ENCODE measurements at regions not wholly inside any gene's neighbourhood (a gene's known extent, or its start where the extent isn't known, plus 50 kb on each side); places are given as distances from the start of the nearest gene placed in this dataset.
"Not testable (repeated sequence)": the region's sequence is repeated elsewhere in the genome, so short reads cannot be mapped to it uniquely, and the experiment has no call there.

DNA sequence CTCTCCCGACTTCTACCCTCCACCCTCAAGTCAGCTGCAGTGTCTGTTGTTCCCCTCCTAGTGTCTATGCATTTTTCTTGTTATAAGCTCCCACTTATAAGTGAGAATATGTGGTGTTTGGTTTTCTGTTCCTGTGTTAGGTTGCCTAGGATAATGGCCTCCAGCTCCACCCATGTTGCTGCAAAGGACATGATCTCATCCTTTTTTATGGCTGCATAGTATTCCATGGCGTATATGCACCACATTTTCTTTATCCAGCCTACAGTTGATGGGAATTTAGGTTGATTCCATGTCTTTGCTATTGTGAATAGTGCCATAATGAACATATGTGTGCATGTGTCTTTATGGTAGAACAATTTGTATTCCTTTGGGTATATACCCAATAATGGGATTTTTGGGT lies 80.7 kb downstream of the SPTSSA start:
- DNase-seq: not testable (repeated sequence)

DNA sequence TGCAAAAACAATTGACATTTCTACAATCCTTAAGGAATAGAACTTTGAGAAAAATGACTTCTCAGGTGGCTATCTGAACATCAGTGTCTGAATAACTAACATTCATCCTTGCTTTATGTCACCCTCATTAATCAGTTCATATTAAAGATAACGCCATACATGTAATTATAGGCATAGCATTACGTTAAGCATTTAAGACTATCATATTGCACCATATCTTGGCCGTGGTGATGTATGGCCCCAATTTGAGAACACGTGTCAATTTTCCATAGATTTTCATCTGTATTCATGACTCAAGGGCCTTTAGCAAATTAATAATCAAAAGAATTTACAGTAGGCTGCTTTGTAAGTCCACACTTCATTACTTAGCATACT lies 81.6 kb downstream of the SPTSSA start:
- DNase-seq: no peak

DNA sequence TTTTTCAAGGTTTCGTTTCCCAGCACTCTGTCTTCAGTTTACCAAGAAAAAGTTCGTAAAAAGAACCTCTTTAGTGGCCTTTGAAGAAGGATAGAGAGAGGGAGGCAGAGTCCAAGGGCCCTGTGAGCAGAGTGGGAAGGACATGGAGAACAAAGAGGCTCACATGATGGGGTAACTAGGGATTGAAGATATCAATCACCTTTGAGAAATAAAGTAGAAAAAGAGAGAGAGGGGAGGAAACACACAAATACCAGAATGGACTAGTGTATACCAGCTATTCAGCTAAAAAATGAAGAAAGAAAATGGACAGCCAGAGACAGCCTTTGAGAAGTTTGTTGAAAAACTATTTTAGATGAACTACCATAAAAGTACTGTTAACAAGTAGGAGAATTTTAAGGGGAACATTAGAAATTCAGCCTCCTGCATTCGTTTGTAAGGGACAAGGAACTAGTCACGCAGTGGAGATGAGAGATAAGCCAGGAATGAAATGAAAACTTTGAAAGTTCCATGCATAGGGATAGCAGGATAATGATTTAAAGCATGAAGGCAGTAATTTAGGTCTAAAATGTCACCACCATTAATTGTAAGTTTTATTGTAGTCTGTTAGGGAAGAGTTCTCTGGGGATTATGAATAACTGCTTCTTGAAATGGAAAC lies 82.1 kb downstream of the SPTSSA start:
- DNase-seq: no peak

DNA sequence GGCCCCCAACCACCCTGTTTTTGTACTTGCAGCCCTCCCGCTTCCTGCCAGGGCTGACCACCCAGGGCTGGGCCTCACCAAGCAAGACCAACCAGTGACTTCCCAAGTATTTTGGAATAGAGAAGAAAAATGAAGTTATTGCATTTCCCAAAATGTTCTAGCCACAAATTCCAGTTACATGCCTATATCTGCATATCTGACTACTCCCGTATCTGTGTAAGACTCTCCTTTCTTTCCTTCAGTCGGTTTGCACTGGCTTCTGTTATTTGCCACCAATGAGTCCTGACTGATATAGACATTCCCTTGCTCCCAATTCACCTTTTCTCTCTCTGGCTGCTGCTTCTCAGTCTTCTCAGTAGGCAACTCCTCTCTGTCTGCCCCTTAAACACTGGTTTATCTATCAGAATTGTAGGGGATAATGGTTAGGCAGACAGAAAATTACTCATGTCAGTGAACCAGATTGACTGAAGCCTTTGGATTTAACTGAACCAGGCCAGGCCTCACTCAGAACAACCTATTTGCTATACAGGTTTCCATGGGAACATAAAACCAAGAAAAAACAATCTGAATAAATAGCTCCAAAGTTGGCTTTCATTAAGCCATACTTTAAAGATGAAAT lies 85.3 kb downstream of the SPTSSA start:
- no peak for DNase-seq

DNA sequence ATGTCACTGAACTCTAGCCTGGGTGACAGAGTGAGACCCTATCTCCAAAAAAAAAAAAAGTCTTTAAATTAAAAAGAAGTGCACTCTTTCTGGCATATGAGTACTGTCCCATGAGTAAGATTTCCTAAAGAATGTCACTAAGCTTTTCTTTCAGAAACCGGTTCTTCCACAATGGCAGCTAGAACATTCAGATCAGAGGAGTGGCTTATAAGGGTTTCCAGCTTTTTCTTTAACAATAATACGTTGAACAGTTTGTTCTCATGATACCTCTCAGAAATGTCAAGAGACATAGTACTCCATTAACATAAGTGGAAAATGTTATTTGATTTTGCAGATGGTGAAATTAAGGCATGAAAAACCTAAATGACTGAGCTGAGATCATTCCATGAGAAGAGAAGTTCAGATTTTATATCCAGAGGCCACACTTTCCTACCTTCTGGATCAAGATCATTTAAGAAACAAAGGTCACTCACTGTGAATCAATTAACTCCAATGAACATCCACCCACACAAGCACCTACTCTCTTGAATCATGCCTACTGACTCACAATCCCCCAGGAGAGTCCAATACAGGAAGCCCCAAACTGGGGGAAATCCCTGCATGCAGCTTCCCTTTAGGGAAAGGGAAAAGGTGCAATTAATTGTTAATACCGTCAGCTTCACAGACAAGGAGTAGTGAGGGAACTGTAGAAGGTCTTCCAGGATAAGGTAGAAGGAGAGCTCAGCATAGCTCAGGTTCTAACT lies 86.9 kb downstream of the SPTSSA start:
- DNase-seq: no peak

DNA sequence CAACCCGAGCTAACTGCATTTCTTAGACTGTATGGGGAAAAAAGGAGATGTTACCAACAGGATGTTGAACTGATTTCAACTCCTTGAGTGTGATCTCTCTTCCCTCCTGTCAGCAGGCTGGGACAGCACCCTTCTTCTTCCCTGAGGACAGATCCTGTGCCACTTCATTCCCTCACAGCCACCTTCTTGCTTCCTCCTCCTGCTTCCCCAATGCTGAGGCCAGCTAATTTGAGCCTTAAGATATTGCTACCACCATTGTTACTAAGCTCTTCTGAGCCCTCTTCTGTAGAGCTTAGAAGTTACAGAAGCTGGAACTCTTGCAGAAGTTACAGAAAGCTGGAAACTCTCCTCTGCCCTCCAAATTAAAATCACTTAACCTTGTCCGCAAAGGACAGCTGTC lies 88.8 kb downstream of the SPTSSA start:
- no peak for DNase-seq

DNA sequence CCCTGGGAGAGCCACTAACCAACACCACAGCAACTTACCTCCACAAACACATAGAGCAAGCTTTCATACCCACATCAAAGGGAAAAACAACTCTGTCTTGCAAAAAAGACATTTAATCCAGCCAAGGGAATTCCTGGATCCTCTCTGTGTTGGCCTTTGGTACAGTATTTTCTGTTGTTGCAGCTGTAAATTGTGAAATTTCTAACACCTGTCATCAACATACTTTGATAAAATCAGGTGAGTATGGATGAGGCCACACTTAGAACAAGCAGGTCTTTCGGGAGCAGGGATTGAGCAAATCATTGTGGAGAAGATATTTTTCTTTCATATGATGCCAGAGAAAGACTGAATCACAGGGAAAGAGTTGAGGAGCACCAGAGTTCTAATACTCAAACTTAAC lies 89.3 kb downstream of the SPTSSA start:
- DNase-seq: no peak

DNA sequence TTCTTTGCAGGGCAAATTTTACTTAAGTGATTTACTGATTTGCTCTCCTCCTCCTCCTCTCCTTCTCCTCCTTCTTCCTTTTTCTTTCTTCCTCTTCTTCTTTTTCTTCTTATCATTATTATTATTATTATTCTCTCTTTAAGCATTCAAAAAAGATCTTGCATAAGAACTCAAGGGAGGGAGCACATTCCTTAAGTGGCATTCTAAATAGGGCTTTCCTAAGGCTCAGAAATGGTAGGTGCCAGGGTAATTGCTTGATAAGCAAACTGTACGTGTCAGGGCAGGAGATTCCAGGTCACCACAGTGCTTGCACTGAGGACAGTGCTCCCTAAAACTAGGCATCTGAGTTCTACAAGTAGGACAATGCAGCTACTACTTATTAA lies 92.4 kb downstream of the SPTSSA start:
- DNase-seq: no peak

DNA sequence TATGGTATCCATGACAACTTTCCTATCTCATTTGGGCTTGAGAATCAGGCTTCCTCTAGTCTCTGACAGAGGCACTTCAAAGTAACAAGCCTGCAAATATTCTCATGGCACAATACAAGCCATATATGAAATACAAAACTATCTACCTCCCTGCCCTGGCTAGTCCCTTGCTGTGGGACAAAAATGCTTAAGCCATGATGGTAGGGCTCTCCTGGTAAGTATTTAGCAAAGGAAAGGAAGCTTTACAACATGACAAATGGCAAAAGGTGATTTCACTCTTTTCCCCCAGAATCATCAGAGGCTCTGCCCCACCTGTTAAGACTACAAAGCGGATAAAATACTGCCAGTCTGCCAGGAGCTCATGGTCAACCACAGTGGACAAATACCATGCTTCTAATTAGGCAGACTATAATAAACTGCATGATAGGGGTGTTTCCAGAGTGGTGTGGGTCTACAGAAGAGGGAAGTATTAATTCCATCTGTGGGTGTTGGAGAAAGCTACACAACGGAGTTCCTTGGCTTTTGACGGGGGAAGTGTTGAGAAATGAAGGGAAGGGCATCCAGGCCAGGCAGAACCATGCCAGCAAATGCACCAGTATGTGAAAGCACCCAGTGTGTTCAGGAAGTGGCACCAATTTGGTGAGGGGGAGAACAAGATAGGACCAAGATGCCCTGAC lies 92.9 kb downstream of the SPTSSA start:
- no peak for DNase-seq

DNA sequence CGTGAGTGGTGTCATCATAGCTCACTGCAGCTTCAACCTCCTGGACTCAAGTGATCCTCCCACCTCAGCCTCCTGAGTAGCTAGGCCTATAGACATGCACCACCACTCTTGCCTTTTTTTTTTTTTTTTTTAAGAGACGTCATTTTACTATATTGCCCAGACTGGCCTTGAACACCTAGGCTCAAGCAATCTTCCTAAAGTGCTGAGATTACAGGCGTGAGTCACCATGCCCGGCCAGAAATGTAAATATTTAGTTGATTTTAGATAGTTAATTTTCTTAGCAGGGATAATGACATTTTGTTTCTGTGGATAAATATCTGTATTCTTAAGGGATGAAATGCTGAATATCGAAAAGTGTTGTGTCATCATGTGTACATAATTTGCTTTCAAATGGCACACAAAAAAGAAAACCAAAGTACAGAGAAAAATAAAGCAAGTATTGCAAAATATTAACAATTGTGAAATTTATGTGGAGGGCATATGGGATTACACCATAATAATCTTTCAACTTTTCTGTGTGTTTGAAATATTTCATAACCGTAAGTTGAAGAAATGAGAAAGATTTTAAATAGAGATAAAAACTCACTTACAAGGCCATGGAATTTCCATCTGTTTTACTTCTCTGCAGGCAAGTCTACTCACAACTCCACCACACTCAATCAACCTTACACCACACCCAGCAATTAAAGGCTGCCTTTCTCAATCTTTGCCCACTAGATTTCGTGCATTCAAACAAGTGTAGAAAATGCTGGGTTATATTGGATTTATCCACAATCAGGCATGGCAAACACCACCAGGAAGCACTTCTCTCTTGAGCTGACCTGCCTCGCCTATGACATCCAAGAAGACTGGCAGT lies 93.7 kb downstream of the SPTSSA start:
- no peak for DNase-seq

DNA sequence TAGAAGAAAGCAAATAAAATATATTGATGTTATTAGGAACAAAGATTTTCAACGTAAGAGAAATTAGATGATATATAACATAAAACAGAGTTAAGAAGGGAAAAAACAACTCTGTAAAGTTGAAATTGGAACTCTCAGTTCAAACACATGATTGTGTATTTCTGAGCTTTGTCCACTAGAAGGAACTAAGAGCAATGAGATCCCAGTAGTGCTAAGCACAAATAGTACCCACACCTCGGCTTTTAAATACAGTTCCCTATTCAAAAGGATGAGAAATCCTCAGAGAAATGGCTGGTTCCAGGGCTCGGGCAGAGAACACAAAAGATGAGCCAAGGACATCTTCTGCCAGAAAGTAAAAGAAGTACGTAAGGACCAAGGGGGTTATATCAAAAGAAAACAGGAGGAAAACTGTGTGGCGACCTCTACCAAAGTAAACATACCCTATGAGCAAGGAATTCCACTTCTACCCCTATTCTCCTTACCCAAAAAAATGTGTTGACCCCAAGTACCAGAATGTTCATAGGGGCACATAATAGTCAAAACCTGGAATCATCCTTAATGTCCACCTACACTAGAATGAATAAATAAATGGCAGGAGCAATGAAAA lies 96.6 kb downstream of the SPTSSA start:
- DNase-seq: no peak

DNA sequence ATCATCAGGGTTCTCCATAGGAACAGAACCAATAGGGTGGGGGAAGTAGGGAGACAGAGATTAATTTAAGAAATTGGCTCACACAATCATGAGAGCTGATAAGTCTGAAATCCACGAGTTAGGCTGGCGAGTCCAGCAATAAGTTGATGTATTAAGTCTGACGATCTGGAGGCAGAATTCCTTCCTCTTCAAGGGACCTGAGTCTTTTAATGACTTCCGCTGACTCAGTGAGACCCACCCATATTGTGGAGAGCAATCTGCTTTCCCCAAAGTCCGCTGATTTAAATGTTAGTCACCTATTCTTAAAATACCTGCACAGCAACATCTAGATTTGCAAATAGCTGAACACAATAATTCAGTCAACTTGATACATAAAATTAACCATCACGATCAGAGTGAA lies 97.8 kb downstream of the SPTSSA start:
- DNase-seq: no peak

DNA sequence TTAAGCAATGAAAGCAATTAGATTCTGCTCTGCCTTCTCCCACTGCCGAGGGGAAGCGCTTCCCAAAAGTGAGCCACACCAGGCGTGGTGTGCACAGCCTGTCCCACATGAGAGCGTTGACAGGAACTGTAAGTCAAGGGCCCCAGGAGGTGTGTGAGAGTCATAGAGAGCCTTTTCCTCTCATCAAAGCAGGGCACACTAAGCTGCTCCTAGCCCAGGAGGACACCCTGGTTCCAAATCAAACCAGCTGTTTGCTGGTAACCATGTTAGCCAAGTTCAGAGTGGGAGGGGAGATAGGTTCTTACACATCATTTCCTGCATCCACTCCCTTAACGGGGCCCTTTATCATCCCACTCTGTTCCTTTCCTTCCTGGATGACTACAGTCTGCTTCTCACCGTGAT lies 98.3 kb downstream of the SPTSSA start:
- no peak for DNase-seq

DNA sequence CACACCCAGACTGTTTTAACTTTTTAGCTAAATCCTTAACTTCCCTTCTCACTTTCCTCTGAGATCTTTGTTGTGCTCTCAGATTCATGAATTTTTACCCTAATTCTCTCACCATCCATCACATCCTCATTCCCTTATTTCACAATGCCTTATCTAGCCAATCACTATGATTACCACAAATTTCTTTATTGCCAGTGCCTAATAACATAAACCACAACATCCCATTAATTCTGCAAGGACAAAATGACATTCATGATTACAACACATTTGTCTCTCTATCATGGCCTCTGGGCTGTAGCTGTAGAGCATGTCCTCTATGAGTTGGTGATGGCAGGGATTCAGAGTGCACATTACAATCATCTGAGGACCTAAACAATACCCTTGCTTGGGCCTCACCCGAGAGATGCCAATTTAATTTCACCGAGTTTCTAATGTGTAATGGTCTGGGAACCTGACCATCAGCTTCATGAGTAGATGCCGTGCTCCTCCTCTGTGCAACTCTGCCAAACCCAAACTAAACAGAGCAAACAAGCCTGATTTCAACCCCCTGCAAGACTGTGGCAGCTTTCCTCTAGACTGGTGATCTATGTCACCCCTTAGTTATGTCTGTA lies 99.3 kb downstream of the SPTSSA start:
- no peak for DNase-seq

DNA sequence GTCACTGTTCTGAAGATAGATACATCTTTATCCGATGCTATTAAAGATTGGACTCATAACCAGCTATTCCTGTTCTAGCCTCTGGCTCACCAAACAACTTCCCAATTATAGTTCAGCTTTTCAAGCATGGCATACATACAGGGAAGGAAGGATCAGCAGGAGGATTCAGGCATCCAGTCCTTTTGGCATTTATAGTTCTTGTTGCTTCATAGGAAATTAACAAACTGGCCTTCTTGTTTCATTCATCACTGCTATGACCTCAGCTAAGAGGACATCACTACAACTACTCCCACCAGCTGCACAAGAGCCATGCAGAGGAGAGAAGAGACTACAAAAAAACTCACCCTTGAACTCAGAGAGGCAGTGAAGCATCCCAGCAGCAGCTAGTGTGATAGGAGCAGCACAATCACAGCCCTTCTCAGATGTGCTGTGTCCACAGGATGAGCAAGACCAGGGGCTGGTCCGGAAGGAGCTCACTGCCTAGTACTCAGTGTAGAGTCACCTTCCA lies 100.5 kb downstream of the SPTSSA start:
- no peak for DNase-seq

DNA sequence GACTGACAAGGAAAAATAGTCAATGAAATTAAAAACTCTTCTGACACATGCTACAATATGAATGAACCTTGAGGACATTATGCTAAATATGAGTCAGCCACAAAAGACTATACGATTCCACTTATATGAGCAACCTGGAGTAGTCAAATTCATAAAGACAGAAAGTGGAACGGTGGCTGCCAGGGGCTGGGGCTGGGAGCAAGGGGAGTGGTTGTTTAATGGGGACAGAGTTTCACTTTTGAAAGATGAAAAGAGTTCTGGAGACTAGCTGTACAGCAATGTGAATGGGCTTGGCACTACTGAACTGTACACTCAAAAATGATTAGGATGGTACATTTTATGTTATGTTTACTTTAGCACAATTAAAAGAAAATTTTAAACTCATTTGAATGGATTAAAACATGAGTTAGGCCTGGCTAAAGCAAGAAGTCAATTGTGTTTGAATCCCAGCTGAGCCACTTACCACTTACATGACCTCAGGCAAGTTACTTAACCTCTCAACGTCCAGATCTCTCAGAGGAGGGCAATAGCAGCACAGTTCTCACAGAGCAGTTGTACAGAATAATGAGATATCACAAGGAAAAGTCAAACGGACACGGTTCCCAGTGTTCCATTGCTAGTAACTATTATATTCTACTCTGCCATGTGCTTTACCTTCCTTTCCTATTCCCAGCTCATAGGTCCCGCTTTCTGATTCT lies 102.5 kb downstream of the SPTSSA start:
- no peak for DNase-seq

DNA sequence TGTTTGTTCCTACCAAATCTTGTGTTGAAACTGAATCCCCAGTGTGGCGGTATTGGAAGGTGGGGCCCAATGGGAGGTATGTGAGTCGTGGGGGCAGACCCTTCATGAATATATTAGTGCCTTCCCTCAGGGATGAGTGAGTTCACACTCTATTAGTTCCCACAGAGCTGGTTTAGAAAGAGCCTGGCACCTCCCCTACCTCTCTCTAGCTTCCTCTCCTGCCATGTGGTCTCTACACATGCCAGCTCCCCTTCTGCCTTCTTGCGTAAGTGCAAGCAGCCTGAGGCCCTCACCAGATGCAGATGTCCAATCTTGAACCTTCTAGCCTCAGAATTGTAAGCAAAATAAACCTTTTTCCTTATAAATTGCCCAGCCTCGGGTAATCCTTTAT lies 105.8 kb downstream of the SPTSSA start:
- no peak for DNase-seq

DNA sequence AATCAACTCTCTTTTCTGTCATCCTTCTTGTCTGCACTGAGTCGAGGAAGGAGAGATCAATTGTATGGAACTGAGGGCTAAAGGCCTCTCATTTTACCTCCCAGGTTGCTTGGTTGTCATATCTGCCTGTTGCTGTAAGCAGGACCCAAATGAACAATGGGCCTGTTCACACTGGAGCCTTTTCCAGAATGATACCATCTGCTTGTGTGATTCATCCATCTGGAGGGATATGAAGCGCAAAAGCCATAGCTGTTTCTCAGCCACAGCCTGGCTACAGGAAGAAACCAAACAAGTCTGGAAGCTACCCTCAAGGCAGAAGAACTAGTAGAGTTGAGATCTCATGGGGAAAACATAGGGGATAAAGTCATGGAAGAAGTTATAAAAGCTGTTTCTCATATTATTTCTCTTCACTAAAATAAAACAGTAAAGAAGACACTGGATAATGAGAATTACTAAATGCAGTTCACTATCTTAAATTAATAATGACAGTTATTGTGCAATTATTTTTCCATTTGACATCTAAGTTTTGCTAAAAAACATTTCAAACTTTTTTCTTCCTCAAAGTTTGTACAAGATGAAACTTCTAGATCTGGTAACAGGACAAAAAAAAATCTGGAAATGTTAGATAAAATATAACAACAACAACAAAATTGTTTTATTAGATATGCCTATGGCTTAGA lies 106.3 kb downstream of the SPTSSA start:
- DNase-seq: no peak

DNA sequence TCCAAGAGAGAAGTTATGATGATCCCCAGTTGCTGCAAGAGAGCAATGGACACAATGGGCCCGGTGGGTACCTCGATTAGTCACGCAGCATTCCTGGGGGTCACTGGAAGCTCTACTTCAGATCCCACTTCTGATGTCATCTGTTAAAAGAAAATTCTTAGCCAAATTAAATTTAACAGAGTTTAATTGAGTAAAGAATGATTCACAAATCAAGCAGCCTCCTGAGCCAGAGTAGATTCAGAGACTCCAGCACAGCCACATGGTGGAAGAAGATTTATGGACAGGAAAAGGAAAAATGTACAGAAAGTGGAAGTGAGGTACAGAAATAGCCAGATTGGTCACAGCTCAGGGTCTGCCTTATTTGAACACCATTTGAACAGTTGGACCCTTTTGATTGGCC lies 107.5 kb downstream of the SPTSSA start:
- no peak for DNase-seq

DNA sequence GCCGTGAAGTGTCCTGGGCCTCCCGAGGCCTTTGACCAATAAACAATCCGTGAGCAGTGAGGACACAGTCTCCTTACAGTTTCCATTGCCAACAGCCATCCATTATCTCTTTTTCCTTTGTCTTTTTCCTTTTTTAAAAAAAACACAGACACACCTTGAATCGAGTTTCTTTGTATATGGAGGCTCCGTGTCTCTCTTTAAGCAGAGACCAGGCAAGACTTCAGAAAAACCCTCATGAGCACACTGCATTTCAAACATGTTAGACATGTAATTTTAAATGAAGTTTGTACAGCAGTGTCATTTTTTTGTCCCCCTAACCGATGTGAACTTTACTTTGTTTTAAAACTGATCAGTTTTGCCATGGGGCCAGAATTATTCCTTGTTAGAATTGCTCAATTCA lies 111.1 kb downstream of the SPTSSA start:
- DNase-seq: no peak

DNA sequence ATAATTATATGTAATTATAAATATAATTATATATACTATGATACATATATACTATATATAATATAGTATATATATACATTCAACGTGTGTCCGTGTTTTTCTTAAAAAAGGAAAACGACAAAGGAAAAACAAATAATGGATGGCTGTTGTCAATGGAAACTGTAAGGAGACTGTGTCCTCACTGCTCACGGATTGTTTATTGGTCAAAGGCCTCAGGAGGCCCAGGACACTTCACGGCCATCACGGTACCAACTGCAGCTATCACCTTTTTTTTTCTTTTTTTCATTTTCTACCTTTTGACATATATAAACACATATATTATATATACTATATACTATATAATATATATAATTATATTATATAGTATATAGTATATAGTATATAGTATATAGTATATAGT lies 113.4 kb downstream of the SPTSSA start:
- no peak for DNase-seq

Data from NCI-H1092 (cell line).